SHP77 (cell line): ENCODE measurements at regions not wholly inside any gene's neighbourhood (a gene's known extent, or its start where the extent isn't known, plus 50 kb on each side); places are given as distances from the start of the nearest gene placed in this dataset.

Source experiments
- DNase-seq, 2 experiments: peaks; one replicate each; lab custom pipeline; 2025; lab: John Stamatoyannopoulos, UW

- no peak for DNase-seq
Measured at GRCh38 chr18:78875778-78876650, 103.6 kb upstream of the SALL3 start.

- DNase-seq = no peak
Measured at GRCh38 chr18:78876868-78877267, 102.8 kb upstream of the SALL3 start.

- DNase-seq = no peak
Measured at GRCh38 chr18:78878335-78878734, 101.3 kb upstream of the SALL3 start.

- DNase-seq = peak; percentile 6 to 16
Measured at GRCh38 chr18:78879072-78879883, 100.3 kb upstream of the SALL3 start.

GRCh38 chr18:78882585-78882984, 97.0 kb upstream of the SALL3 start:
- DNase-seq = no peak

GRCh38 chr18:78883501-78883900, 96.1 kb upstream of the SALL3 start:
- no peak for DNase-seq

- no peak for DNase-seq
Measured at GRCh38 chr18:78884502-78884901, 95.1 kb upstream of the SALL3 start.

- no peak for DNase-seq
Measured at GRCh38 chr18:78889250-78889649, 90.4 kb upstream of the SALL3 start.

- DNase-seq = no peak
Measured at GRCh38 chr18:78890388-78890787, 89.2 kb upstream of the SALL3 start.

GRCh38 chr18:78891185-78891762, 88.3 kb upstream of the SALL3 start:
- no peak for DNase-seq

- no peak for DNase-seq
Measured at GRCh38 chr18:78892177-78892576, 87.4 kb upstream of the SALL3 start.

- no peak for DNase-seq
Measured at GRCh38 chr18:78892721-78893120, 86.9 kb upstream of the SALL3 start.

GRCh38 chr18:78893281-78894032, 86.2 kb upstream of the SALL3 start:
- DNase-seq = no peak

GRCh38 chr18:78894033-78894305, 85.6 kb upstream of the SALL3 start:
- DNase-seq = no peak

GRCh38 chr18:78895207-78896001, 84.2 kb upstream of the SALL3 start:
- no peak for DNase-seq

- no peak for DNase-seq
Measured at GRCh38 chr18:78896111-78896905, 83.3 kb upstream of the SALL3 start.

- DNase-seq = no peak
Measured at GRCh38 chr18:78898066-78898465, 81.6 kb upstream of the SALL3 start.

GRCh38 chr18:78898635-78899034, 81.0 kb upstream of the SALL3 start:
- no peak for DNase-seq

- DNase-seq = no peak
Measured at GRCh38 chr18:78899241-78899640, 80.4 kb upstream of the SALL3 start.
